Nephron (organoid): ENCODE measurements at regions not wholly inside any gene's neighbourhood (a gene's known extent, or its start where the extent isn't known, plus 50 kb on each side); places are given as distances from the start of the nearest gene placed in this dataset.

ENCODE experiments used
- H3K27ac Mint-ChIP-seq, 3 experiments: 2 replicates each; pipeline ENCODE4 v1.8.0; 2020; ENCODE audit warnings: mixed read lengths in 3 of 3, mild to moderate bottlenecking in 2 of 3, moderate library complexity in 1 of 3
- H3K27me3 Mint-ChIP-seq: 2 replicates; pipeline ENCODE4 v1.8.0; 2021; ENCODE audit warnings: low read depth, mild to moderate bottlenecking, moderate library complexity, mixed read lengths
- H3K36me3 Mint-ChIP-seq: 2 replicates; pipeline ENCODE4 v1.8.0; 2020; ENCODE audit warnings: low read depth, mixed read lengths
- H3K4me1 Mint-ChIP-seq: 2 replicates; pipeline ENCODE4 v1.8.0; 2020; ENCODE audit warnings: mixed read lengths
- H3K4me3 Mint-ChIP-seq, 3 experiments: 2 replicates each; pipeline ENCODE4 v1.8.0; 2020; ENCODE audit warnings: mild to moderate bottlenecking in 3 of 3, mixed read lengths in 3 of 3, moderate library complexity in 2 of 3
- H3K9me3 Mint-ChIP-seq: 2 replicates; pipeline ENCODE4 v1.8.0; 2020; ENCODE audit warnings: mixed read lengths
- CTCF ChIP-seq, 3 experiments: fragments of 200-600 bp; sonication (generic); IDR thresholded peaks; one replicate each; pipeline ENCODE4 v1.5.0; 2021; ENCODE audit warnings: antibody characterized with exemption in 3 of 3; ENCODE audit not compliant: unreplicated experiment in 3 of 3

- H3K36me3 Mint-ChIP-seq = no peaks in the 10 kb centered on the region
- no peak for TF ChIP-seq CTCF (IDR thresholded peaks at IDR 0.05; ENCODE audit: unreplicated experiment in 3 of 3)
- peaks cover 7% of the 10 kb centered on the region for H3K27me3 Mint-ChIP-seq
- no peaks in the 10 kb centered on the region for H3K4me1 Mint-ChIP-seq
- no peak overlapping the region for H3K27ac Mint-ChIP-seq
- no peaks in the 10 kb centered on the region for H3K9me3 Mint-ChIP-seq
- H3K4me3 Mint-ChIP-seq = no peak overlapping the region
Observed at GRCh38 chr3:46104706-46105105, 77.4 kb upstream of the XCR1 start.

- peaks cover 5% of the 10 kb centered on the region for H3K4me1 Mint-ChIP-seq
- no peaks in the 10 kb centered on the region for H3K9me3 Mint-ChIP-seq
- no peak overlapping the region for H3K4me3 Mint-ChIP-seq
- H3K27ac Mint-ChIP-seq = no peak overlapping the region
- no peak for TF ChIP-seq CTCF (IDR thresholded peaks at IDR 0.05; ENCODE audit: unreplicated experiment in 3 of 3)
- no peaks in the 10 kb centered on the region for H3K36me3 Mint-ChIP-seq
- H3K27me3 Mint-ChIP-seq = peaks cover 7% of the 10 kb centered on the region
Observed at GRCh38 chr3:46102780-46103130, 75.5 kb upstream of the XCR1 start.

GRCh38 chr3:46102059-46102779 lies 74.9 kb upstream of the XCR1 start:
- Mint-ChIP-seq H3K4me1 (peaks cover 5% of the 10 kb centered on the region), H3K27ac (no peak overlapping the region), H3K4me3 (no peak overlapping the region), H3K36me3 (no peaks in the 10 kb centered on the region), H3K9me3 (no peaks in the 10 kb centered on the region), H3K27me3 (peaks cover 7% of the 10 kb centered on the region)
- TF ChIP-seq CTCF (IDR thresholded peaks at IDR 0.05; ENCODE audit: unreplicated experiment in 3 of 3) = no peak

- no peaks in the 10 kb centered on the region for H3K9me3 Mint-ChIP-seq
- no peak for TF ChIP-seq CTCF (IDR thresholded peaks at IDR 0.05; ENCODE audit: unreplicated experiment in 3 of 3)
- H3K4me3 Mint-ChIP-seq = no peak overlapping the region
- no peaks in the 10 kb centered on the region for H3K36me3 Mint-ChIP-seq
- peaks cover 11% of the 10 kb centered on the region for H3K27me3 Mint-ChIP-seq
- no peak overlapping the region for H3K27ac Mint-ChIP-seq
- H3K4me1 Mint-ChIP-seq = peaks cover 5% of the 10 kb centered on the region
Observed at GRCh38 chr3:46100812-46101211, 73.5 kb upstream of the XCR1 start.

GRCh38 chr3:46098319-46098761 lies 71.1 kb upstream of the XCR1 start:
- TF ChIP-seq CTCF (IDR thresholded peaks at IDR 0.05; ENCODE audit: unreplicated experiment in 3 of 3) = no peak
- no peak overlapping the region for H3K27ac Mint-ChIP-seq
- H3K9me3 Mint-ChIP-seq = no peaks in the 10 kb centered on the region
- H3K4me1 Mint-ChIP-seq = peaks cover 5% of the 10 kb centered on the region
- peaks cover 13% of the 10 kb centered on the region for H3K27me3 Mint-ChIP-seq
- H3K4me3 Mint-ChIP-seq = no peak overlapping the region
- no peaks in the 10 kb centered on the region for H3K36me3 Mint-ChIP-seq

- Mint-ChIP-seq H3K4me1 (peaks cover 5% of the 10 kb centered on the region), H3K36me3 (no peaks in the 10 kb centered on the region), H3K4me3 (no peak overlapping the region), H3K27ac (no peak overlapping the region), H3K27me3 (peaks cover 13% of the 10 kb centered on the region), H3K9me3 (no peaks in the 10 kb centered on the region)
- TF ChIP-seq CTCF (IDR thresholded peaks at IDR 0.05; ENCODE audit: unreplicated experiment in 3 of 3) = no peak
Observed at GRCh38 chr3:46097691-46098241, 70.5 kb upstream of the XCR1 start.
